ENCODE measurements at regions not wholly inside any gene's neighbourhood (a gene's known extent, or its start where the extent isn't known, plus 50 kb on each side); places are given as distances from the start of the nearest gene placed in this dataset.

DNA sequence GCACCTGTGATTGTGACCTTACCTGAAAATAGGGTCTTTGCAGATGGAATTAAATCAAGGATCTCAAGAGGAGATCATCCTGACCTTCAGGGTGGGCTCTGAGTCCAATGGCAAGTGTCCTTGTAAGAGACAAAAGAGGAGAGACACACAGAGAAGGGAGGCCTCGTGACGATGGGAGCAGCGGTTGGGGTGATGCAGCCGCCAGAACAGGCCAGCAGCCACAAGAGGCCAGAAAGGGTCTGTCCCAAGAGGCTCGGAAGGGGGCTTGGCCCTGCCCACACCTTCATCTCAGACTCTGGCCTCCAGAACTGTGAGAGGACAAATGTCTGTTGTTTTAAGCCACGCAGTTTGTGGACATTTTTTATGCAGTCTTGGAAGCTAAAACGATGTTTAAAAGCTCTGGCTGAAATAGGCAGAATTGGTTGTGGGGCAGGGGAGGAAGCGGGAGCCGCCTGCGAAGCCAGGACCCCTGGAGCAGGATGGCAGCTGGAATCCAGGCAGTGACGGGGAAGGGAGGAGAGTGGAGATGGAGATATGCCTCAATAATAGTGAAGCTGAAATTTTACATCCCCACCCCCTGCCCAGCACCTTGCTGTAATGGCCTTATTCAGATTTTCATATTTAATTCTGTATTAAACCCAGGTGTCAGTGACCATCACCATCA lies 216.4 kb downstream of the ANKRD60 start:
- peak; percentile 41 for DNase-seq

- DNase-seq = peak; percentile 21
Observed at GRCh38 chr20:58011106-58011946, 217.1 kb downstream of the ANKRD60 start.

DNA sequence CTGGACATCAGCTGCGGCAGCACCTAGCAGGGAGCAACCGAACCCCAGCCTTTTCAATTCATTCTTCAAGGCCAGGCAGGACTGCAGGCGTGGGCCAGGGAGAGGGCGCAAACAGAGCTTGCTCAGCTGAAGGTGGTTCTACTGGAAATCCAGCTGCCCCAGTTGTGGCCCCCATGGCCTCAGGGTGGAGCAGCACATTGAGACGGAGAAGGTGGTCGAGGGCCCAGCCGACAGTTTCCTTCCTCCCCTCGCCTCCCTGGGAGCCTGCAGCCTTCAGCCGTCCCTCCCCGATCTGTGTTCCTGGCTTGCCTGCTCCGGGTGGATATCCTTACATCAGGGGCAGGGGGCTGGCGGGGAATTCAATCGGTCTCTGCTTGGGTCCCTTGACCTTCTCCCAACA lies 217.8 kb downstream of the ANKRD60 start:
- DNase-seq = no peak

DNA sequence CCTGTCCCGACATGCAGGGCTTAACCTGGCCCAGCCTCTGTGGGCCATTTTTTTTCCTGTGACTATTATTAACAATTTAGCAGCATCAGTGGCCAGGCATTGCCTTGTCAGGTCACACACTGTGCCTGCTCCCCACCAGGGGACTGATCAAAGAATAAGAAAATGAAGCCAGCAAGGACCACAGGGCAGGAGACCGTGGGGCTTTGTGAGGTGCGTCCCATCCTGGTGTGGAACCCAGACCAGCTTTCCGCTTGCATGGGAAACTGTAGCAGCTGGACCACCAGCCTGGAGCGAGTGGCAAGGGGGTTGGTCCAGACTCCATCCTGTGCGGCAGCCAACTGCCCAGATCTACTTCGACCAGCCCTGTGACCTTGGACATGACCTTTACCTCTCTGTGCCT lies 218.3 kb downstream of the ANKRD60 start:
- no peak for DNase-seq

DNA sequence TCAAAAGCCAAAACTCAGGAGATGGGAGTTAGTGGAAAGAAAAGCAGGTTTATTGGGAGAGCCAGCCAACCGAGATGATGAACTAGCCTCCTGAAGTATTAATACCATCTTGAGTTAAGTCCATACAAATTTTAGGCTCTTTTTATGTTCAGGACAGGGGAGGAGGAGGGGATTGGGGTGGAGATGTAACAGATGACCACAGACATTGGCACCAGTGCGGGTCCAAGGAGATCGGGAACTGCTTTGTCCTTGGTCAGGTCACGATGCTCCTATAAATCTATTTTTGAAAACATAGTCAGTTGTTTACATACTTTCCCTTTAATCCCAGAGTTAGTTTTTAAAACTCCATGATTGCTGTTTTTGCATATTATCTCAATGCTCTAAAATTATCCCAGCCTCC lies 219.6 kb downstream of the ANKRD60 start:
- DNase-seq = no peak

GRCh38 chr20:58008413-58008812 lies 220.0 kb downstream of the ANKRD60 start:
- no peak for DNase-seq

DNA sequence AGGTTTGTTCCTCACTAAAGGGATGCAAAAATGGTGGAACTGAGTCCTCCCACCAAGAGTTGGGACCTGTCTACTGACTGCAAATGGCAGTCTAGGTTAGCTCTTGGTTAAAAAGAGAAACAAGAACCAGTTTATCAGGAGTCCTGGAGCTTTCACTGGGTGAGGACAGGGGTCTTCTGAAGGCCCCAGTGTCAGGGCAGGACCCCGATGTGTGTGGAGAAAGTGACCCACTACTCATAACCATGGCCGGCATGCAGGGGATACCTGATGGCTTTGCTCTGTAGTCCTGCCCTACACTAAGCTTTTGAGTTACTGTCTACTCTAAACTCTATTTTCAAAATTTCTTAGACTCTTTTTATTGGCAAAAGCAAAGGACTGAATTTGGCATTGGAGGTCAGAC lies 220.5 kb downstream of the ANKRD60 start:
- DNase-seq = no peak

GRCh38 chr20:58006346-58007316 lies 221.8 kb downstream of the ANKRD60 start:
- DNase-seq = no peak

DNA sequence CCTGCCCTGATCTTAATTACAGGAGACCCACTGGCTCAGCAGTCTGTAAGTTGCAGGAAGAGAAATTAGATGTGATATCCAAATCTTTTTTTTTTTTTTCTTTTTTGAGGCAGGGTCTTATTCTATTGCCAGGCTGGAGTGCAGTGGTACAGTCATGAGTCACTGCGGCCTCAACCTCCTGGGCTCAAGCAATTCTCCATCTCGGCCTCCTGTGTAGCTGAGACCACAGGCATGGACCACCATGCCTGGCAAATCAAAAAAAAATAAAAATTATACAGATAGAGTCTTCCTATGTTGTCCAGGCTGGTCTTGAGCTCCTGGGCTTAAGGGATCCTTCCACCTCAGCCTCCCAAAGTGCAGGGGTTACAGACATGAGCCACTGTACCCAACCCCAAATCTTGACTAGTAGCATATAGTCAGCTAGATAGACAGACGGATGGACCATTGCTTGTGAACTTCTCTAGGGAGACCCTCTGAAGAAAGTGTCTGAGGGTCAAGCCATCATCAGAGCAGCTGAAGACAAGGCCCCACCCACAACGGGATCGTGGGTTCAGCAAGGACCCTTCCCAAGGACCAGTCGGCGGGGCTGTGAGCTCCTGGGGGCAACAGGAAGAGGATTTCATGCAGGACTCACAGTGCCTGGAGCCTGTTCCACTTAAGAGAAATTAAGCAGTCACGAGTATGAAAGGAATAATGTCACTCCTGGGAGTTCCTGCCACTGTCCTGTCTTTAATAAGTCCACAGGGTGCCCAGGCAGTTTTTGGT lies 222.7 kb downstream of the ANKRD60 start:
- no peak for DNase-seq

DNA sequence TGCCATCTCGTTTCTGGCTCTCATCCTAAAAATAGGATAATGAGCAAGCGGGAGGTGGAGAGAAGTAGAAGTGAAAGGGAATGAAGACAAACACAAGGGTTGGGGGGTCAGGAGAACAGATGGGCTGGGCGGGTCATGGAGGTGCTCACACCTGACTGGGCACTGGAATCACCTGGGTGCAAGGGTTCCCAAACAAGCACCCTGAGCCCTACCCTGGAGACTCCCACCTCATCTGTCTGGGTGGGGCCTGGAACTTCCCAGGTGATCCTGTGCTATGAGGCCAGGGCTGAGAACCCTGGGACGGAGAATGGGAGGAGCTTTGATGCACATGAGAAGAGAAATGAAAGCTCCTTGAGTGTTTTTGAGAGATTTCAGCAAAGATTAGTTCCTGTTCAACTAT lies 223.6 kb downstream of the ANKRD60 start:
- no peak for DNase-seq

DNA sequence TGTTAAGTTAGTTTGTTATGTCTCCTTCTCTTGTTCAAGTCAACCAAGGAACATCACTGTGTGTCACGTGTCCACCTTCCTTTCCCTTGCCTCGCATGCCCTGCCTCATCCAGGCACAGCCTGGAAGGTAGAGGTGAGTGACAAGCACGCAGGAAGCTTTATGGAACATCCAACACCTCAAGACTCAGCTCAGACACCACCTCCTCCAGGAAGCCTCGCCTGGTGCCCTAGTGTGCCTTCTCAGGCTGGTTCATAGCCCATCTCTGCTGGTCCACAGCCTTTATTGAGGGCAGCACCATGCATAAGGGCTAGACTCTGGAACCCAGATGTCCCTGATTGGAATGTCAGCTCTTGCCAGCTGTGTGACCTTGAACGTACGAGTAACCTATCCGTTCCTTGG lies 224.3 kb downstream of the ANKRD60 start:
- no peak for DNase-seq

DNA sequence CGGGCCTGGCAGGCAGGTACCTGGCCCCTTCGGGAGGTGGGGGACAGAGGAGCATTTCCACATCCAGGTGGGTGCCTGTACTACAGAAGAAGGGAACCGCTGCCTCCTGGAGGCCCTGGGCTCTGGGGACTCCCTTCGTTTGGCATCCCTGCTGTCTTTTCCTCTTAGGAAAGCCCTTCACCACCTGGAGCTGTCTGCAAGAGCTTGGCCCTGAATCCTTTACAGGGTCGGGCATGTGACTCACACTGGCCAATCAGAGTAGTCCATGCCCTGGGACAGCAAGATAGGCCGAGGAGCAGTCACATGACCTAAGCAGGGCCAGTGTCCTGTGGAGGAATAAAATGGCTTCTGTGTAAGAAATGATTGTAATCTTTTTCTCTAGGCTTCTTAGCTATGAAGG lies 224.9 kb downstream of the ANKRD60 start:
- DNase-seq = no peak

DNA sequence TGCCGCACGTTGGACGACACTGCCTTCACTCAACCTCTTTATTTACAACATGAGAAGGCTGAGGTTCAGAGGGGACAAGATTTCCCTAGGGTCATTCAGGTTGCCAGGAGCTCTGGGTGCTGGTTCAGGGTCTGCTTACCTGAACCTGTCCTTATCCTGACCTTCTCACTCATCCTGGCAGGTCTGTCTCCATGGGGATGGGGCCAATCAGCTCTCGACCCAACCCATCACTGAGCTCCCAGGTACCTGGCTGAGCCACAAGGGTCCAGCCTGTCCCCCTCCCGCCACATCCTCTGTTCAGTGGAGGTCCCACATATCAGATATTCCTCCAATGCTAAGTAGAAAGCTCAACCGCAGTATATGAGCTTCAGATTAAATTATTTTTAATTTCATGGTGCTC lies 225.6 kb downstream of the ANKRD60 start:
- no peak for DNase-seq

GRCh38 chr20:58001946-58002345 lies 226.5 kb downstream of the ANKRD60 start:
- no peak for DNase-seq

DNA sequence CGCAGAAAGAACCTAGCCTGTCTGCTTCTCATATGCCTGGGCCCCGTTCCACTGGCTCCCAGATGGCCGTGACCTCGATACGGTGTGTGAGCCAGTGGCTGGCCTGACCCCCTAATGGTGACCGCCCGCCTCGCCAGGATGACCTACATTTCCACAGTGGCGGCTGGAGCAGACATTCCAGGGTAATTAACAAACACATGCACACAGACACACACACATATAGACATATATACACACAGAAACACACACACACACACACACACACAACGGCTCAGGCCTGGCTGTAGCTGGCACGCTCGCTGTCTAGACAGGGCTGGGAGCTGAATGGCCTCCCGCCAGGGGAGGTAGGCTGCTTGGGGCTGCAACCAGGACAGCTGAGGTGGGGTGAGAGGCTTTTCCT lies 227.1 kb downstream of the ANKRD60 start:
- DNase-seq = no peak

DNA sequence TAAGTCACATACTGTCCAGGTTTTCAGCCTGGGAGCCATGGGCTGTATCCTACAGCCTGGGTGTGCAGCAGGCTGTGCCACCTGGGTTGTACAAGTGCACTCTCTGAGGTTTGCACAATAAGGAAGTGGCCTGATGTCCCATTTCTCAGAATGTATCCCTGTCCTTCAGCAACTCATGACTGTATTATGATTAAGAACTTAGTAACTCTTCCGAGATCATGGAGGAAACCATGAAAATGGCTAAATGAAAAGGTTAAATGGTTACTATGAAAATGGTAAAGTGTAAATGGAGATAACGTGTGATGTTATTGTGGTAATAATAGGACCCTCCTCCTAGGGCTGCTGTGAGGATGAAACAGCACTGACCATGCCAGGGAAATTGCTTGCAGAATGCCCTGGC lies 227.6 kb downstream of the ANKRD60 start:
- DNase-seq = no peak

- no peak for DNase-seq
Observed at GRCh38 chr20:57999465-58000111, 228.9 kb downstream of the ANKRD60 start.

DNA sequence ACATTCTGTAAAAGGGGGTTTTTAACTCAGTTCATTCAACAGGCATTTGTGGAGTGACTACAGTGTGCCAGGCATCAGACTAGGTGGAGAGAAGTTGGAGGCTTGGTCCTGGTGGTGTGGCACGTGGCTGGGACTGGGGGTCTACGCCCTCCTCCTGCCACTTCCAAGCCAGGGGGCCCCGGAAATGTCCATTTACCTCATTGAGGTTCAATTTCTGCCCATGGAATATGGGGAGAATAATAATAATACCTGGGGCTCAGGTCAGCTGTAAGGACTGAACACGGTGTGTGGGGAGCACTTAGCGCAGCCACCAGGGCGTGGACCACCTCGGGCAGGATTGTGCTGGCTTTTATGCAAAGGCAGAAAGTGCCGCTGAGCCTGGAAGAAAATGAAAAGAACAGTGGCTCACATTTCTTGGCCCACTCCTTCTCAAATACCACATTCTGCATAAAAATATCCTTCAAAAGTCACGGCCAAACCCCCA lies 229.4 kb downstream of the ANKRD60 start:
- DNase-seq = no peak

GRCh38 chr20:57998276-57998675 lies 230.2 kb downstream of the ANKRD60 start:
- no peak for DNase-seq

DNA sequence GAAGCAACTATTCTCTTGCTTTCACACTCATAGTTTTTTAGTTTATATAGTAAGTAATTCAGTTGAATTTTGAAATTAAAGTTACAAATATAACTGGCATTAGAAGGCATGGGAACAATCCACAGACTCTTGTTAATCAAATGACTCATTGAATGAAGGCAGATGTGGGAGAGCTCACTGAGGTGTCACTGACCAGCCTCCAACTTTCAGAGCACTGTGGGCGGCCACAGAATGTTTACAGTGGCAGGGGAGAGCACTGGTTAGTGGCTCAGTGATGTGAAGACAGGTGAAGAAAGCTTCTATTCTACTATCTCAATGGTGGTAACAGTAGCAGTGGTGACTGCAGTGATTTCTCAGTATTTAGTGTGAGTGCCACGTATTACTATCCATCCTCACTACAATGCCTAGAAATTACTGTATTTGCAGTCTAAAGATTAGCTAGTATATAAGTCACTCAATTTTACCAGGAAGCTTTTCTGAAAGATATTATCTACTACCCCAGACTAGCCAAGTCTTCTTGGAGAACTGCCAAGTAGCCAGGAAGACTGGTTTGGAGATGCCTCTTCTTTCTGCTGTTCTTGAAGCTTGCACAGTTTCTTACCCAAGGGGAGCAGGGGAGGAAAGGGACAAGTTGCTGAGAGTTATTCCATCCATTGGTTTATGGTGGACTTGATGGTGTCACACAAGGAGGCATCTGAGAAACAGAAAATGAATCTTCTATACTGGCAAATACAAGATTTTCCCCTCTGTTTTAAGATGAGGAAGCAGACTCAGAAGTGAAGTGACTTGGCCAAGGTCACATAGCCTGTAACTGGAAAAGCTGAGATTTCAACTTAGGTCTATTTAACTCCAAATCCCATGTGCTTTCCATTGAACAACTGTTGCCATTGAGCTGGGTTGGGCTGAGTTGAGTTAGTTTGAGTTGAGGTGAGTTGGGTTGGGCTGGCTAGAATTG lies 231.2 kb downstream of the ANKRD60 start:
- DNase-seq = no peak

DNA sequence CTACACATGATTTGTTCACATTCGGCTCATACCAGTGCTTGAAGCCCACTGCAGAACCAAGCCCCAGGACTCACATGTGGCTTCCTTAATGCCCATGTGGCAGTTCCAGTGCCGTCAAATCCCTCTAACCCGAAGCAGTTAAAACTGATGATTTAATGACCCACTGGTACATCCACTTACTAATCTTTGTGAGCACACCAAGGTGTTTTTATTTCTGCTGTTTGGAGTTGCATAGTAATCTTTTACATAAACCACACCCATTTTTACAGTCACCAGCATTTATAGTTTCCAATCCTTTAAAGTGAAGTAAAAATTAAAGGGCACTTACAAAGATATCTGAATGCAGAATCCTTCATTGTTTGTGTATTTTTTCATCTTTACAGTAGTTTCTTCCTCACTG lies 232.0 kb downstream of the ANKRD60 start:
- no peak for DNase-seq

Measured in islet precursor cell (in vitro differentiated cells).